ENCODE measurements at regions not wholly inside any gene's neighbourhood (a gene's known extent, or its start where the extent isn't known, plus 50 kb on each side); places are given as distances from the start of the nearest gene placed in this dataset.

GRCh38 chr14:65346895-65347294 lies 65.6 kb upstream of the FUT8 start:
- H3K27ac ChIP-seq (ENCODE audit: low read length) = no peak overlapping the region
- CTCF ChIA-PET = no interaction called here
- H3K9ac ChIP-seq (ENCODE audit: low read length) = no peak overlapping the region
- TF ChIP-seq EZH2phosphoT487 (IDR thresholded peaks at IDR 0.05; ENCODE audit: borderline replicate concordance, low read length) (no peak), EZH2 (IDR thresholded peaks at IDR 0.05; ENCODE audit: low read length, unreplicated experiment) (no peak), CTCF (conservative IDR thresholded peaks at IDR 0.05; ENCODE audit: low read depth, low read length) (no peak)
- H3K36me3 ChIP-seq (ENCODE audit: low read depth, low read length) = no peaks in the 10 kb centered on the region
- POLR2A ChIA-PET (ENCODE audit: unreplicated experiment) = no interaction called here
- no peaks in the 10 kb centered on the region for H3K27me3 ChIP-seq (ENCODE audit: low read length)
- intact Hi-C loops (cut with micrococcal nuclease) = no loop called here
- H3K4me3 ChIP-seq (ENCODE audit: low read length) = no peak overlapping the region
- BruUV-seq (replicated peaks) = no TSS peak
- H3K9me3 ChIP-seq (ENCODE audit: low read length) = no peaks in the 10 kb centered on the region
- no peak overlapping the region for H2AFZ ChIP-seq (ENCODE audit: low read length)
- ATAC-seq (no peak), DNase-seq (no peak)
- H3K4me2 ChIP-seq (ENCODE audit: low read length) = no peak overlapping the region
- no peaks in the 10 kb centered on the region for H4K20me1 ChIP-seq (ENCODE audit: low read length)
- H3K9me2 ChIP-seq (replicated peaks; ENCODE audit: low read length) = no peaks in the 10 kb centered on the region
- H3K79me2 ChIP-seq (ENCODE audit: low read length) = no peaks in the 10 kb centered on the region
- H3F3A ChIP-seq (ENCODE audit: low read length, unreplicated experiment) = no peaks in the 10 kb centered on the region
- peaks cover 11% of the 10 kb centered on the region; the same call in 1 of the 2 replicates for H3K4me1 ChIP-seq (ENCODE audit: insufficient read depth, low read length)

- no peaks in the 10 kb centered on the region for H3K27me3 ChIP-seq (ENCODE audit: low read length)
- H3K36me3 ChIP-seq (ENCODE audit: low read depth, low read length) = no peaks in the 10 kb centered on the region
- DNase-seq (no peak), ATAC-seq (no peak)
- intact Hi-C loops (cut with micrococcal nuclease) = no loop called here
- POLR2A ChIA-PET (ENCODE audit: unreplicated experiment) = no interaction called here
- no peak overlapping the region for H3K27ac ChIP-seq (ENCODE audit: low read length)
- H3K9me3 ChIP-seq (ENCODE audit: low read length) = no peaks in the 10 kb centered on the region
- no peak overlapping the region for H2AFZ ChIP-seq (ENCODE audit: low read length)
- CTCF ChIA-PET = no interaction called here
- H3K4me3 ChIP-seq (ENCODE audit: low read length) = no peak overlapping the region
- TF ChIP-seq EZH2phosphoT487 (IDR thresholded peaks at IDR 0.05; ENCODE audit: borderline replicate concordance, low read length) (no peak), EZH2 (IDR thresholded peaks at IDR 0.05; ENCODE audit: low read length, unreplicated experiment) (no peak), CTCF (conservative IDR thresholded peaks at IDR 0.05; ENCODE audit: low read depth, low read length) (no peak)
- peaks cover 16% of the 10 kb centered on the region for H3K4me1 ChIP-seq (ENCODE audit: insufficient read depth, low read length)
- no peak overlapping the region for H3K4me2 ChIP-seq (ENCODE audit: low read length)
- H3K79me2 ChIP-seq (ENCODE audit: low read length) = no peaks in the 10 kb centered on the region
- H3K9me2 ChIP-seq (replicated peaks; ENCODE audit: low read length) = no peaks in the 10 kb centered on the region
- H3F3A ChIP-seq (ENCODE audit: low read length, unreplicated experiment) = no peaks in the 10 kb centered on the region
- H3K9ac ChIP-seq (ENCODE audit: low read length) = no peak overlapping the region
- BruUV-seq (replicated peaks) = no TSS peak
- H4K20me1 ChIP-seq (ENCODE audit: low read length) = no peaks in the 10 kb centered on the region
Observed at GRCh38 chr14:65348137-65348536, 64.4 kb upstream of the FUT8 start.

GRCh38 chr14:65349100-65349499 lies 63.4 kb upstream of the FUT8 start:
- H3K79me2 ChIP-seq (ENCODE audit: low read length) = no peaks in the 10 kb centered on the region
- no peak for ATAC-seq
- H3K27ac ChIP-seq (ENCODE audit: low read length) = no peak overlapping the region
- H3K27me3 ChIP-seq (ENCODE audit: low read length) = no peaks in the 10 kb centered on the region
- ChIA-PET POLR2A (ENCODE audit: unreplicated experiment) (no interaction called here), CTCF (no interaction called here)
- H3K36me3 ChIP-seq (ENCODE audit: low read depth, low read length) = no peaks in the 10 kb centered on the region
- H3K4me3 ChIP-seq (ENCODE audit: low read length) = no peak overlapping the region
- H4K20me1 ChIP-seq (ENCODE audit: low read length) = no peaks in the 10 kb centered on the region
- no peak overlapping the region for H2AFZ ChIP-seq (ENCODE audit: low read length)
- no peaks in the 10 kb centered on the region for H3F3A ChIP-seq (ENCODE audit: low read length, unreplicated experiment)
- no peaks in the 10 kb centered on the region for H3K9me2 ChIP-seq (replicated peaks; ENCODE audit: low read length)
- no peak overlapping the region for H3K4me2 ChIP-seq (ENCODE audit: low read length)
- no TSS peak for BruUV-seq (replicated peaks)
- intact Hi-C loops (cut with micrococcal nuclease) = no loop called here
- DNase-seq = no peak
- no peak for TF ChIP-seq CTCF (conservative IDR thresholded peaks at IDR 0.05; ENCODE audit: low read depth, low read length)
- no peak for TF ChIP-seq EZH2 (IDR thresholded peaks at IDR 0.05; ENCODE audit: low read length, unreplicated experiment)
- no peak for TF ChIP-seq EZH2phosphoT487 (IDR thresholded peaks at IDR 0.05; ENCODE audit: borderline replicate concordance, low read length)
- no peaks in the 10 kb centered on the region for H3K9me3 ChIP-seq (ENCODE audit: low read length)
- peaks cover 26% of the 10 kb centered on the region for H3K4me1 ChIP-seq (ENCODE audit: insufficient read depth, low read length)
- no peak overlapping the region for H3K9ac ChIP-seq (ENCODE audit: low read length)
